Right forelimb (tissue), 1 donor: ENCODE measurements at regions not wholly inside any gene's neighbourhood (a gene's known extent, or its start where the extent isn't known, plus 50 kb on each side); places are given as distances from the start of the nearest gene placed in this dataset.

Experiments
- DNase-seq: peaks from one replicate; pipeline ENCODE4 v3.0.0-alpha.2; 2018

- no peak for DNase-seq
Measured at GRCh38 chr13:100933841-100934240, 259.2 kb upstream of the TMTC4 start.

GRCh38 chr13:100922599-100922998 is 248.0 kb upstream of the TMTC4 start:
- no peak for DNase-seq

- DNase-seq, result no peak
Measured at GRCh38 chr13:100921139-100921538, 246.5 kb upstream of the TMTC4 start.

- no peak for DNase-seq
Measured at GRCh38 chr13:100917011-100917410, 242.4 kb upstream of the TMTC4 start.

- DNase-seq, result no peak
Measured at GRCh38 chr13:100913143-100913542, 238.5 kb upstream of the TMTC4 start.

GRCh38 chr13:100904293-100904976 is 229.8 kb upstream of the TMTC4 start:
- DNase-seq, result no peak

GRCh38 chr13:100899720-100900316 is 225.2 kb upstream of the TMTC4 start:
- no peak for DNase-seq

- DNase-seq, result no peak
Measured at GRCh38 chr13:100898431-100898830, 223.8 kb upstream of the TMTC4 start.

- no peak for DNase-seq
Measured at GRCh38 chr13:100895651-100896050, 221.1 kb upstream of the TMTC4 start.

- no peak for DNase-seq
Measured at GRCh38 chr13:100892981-100893380, 218.4 kb upstream of the TMTC4 start.

- DNase-seq, result no peak
Measured at GRCh38 chr13:100890645-100891044, 216.1 kb upstream of the TMTC4 start.

GRCh38 chr13:100887729-100888151 is 213.1 kb upstream of the TMTC4 start:
- DNase-seq, result no peak

GRCh38 chr13:100883453-100883852 is 208.9 kb upstream of the TMTC4 start:
- DNase-seq, result no peak

- DNase-seq, result no peak
Measured at GRCh38 chr13:100881291-100881864, 206.8 kb upstream of the TMTC4 start.

GRCh38 chr13:100880166-100880565 is 205.6 kb upstream of the TMTC4 start:
- DNase-seq, result no peak

GRCh38 chr13:100879255-100879654 is 204.7 kb upstream of the TMTC4 start:
- DNase-seq, result no peak

GRCh38 chr13:100876044-100876403 is 201.4 kb upstream of the TMTC4 start:
- DNase-seq, result no peak

- no peak for DNase-seq
Measured at GRCh38 chr13:100875392-100876043, 200.9 kb upstream of the TMTC4 start.

- DNase-seq, result no peak
Measured at GRCh38 chr13:100872761-100873160, 198.2 kb upstream of the TMTC4 start.

GRCh38 chr13:100870898-100871297 is 196.3 kb upstream of the TMTC4 start:
- DNase-seq, result no peak

GRCh38 chr13:100860866-100861265 is 186.3 kb upstream of the TMTC4 start:
- no peak for DNase-seq

GRCh38 chr13:100859861-100860260 is 185.3 kb upstream of the TMTC4 start:
- DNase-seq, result no peak

GRCh38 chr13:100855151-100855550 is 180.6 kb upstream of the TMTC4 start:
- no peak for DNase-seq

GRCh38 chr13:100854006-100854405 is 179.4 kb upstream of the TMTC4 start:
- DNase-seq, result no peak
